Esophagus muscularis mucosa (tissue), 3 donors: ENCODE measurements at regions not wholly inside any gene's neighbourhood (a gene's known extent, or its start where the extent isn't known, plus 50 kb on each side); places are given as distances from the start of the nearest gene placed in this dataset.
"Not testable (repeated sequence)": the region's sequence is repeated elsewhere in the genome, so short reads cannot be mapped to it uniquely, and the experiment has no call there.

Source experiments
- POLR2A ChIP-seq: fragments of 450-650 bp; IDR thresholded peaks from one replicate; pipeline ENCODE4 v1.6.1; 2017; ENCODE audit warnings: antibody characterized with exemption, moderate library complexity, mild to moderate bottlenecking, low read depth
- TF ChIP-seq, protein P1 (sequence below), 3 experiments: fragments of 200-600 bp in 2 of 3; fragments of 450-650 bp in 1 of 3; sonication (generic) in 2 of 3; IDR thresholded peaks; one replicate each; pipeline ENCODE4 v1.5.1; 2017 to 2019; ENCODE audit warnings: antibody characterized with exemption in 3 of 3, mild to moderate bottlenecking in 2 of 3, moderate library complexity in 1 of 3

DNA sequence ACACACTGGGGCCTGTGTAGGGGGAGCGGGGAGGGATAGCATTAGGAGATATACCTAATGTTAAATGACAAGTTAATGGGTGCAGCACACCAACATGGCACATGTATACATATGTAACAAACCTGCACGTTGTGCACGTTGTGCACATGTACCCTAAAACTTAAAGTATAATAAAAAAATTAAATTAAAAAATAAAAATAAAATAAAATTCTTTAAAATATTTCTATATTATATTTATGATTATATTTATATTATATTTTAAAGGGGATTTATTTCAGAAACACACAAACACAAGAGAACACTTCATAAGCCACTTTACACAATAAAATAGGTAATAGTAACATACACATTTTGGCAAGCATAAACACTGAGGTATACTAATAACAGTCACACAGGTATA, 309.8 kb downstream of the LTN1 start:
- not testable (repeated sequence) for TF ChIP-seq POLR2A
- TF ChIP-seq, protein P1, sequence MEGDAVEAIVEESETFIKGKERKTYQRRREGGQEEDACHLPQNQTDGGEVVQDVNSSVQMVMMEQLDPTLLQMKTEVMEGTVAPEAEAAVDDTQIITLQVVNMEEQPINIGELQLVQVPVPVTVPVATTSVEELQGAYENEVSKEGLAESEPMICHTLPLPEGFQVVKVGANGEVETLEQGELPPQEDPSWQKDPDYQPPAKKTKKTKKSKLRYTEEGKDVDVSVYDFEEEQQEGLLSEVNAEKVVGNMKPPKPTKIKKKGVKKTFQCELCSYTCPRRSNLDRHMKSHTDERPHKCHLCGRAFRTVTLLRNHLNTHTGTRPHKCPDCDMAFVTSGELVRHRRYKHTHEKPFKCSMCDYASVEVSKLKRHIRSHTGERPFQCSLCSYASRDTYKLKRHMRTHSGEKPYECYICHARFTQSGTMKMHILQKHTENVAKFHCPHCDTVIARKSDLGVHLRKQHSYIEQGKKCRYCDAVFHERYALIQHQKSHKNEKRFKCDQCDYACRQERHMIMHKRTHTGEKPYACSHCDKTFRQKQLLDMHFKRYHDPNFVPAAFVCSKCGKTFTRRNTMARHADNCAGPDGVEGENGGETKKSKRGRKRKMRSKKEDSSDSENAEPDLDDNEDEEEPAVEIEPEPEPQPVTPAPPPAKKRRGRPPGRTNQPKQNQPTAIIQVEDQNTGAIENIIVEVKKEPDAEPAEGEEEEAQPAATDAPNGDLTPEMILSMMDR (IDR thresholded peaks at IDR 0.05): not testable (repeated sequence)
